SK-N-SH (cell line): ENCODE measurements at regions not wholly inside any gene's neighbourhood (a gene's known extent, or its start where the extent isn't known, plus 50 kb on each side); places are given as distances from the start of the nearest gene placed in this dataset.
"Not testable (repeated sequence)": the region's sequence is repeated elsewhere in the genome, so short reads cannot be mapped to it uniquely, and the experiment has no call there.

Source experiments
- CTCF ChIA-PET: fragments of 300-600, 350-600 bp; formaldehyde crosslinking; extraction: SDS; loops from one replicate; lab custom pipeline; 2021; lab: Yijun Ruan, JAX
- POLR2A ChIA-PET: fragments of 350-600 bp; sonication (Branson Sonifier 250); formaldehyde crosslinking; extraction: SDS; loops from one replicate; lab custom pipeline; 2020; ENCODE audit warnings: antibody characterized with exemption, inconsistent platforms; lab: Yijun Ruan, JAX
- DNase-seq: peaks from one replicate; pipeline ENCODE4 v3.0.0; 2012
- H2AFZ ChIP-seq: fragments of 200-600 bp; sonication (generic); 2 replicates; pipeline ENCODE4 v1.8.1; 2016; ENCODE audit warnings: antibody characterized with exemption, mild to moderate bottlenecking, low read depth
- H3F3A ChIP-seq: fragments of 200-600 bp; sonication (generic); replicated peaks from 2 replicates; pipeline ENCODE3; 2016; ENCODE audit warnings: antibody characterized with exemption, mild to moderate bottlenecking; ENCODE audit not compliant: insufficient read depth
- H3K27ac ChIP-seq, 2 experiments: fragments of 200-500 bp in 1 of 2; fragments of 200-600 bp in 1 of 2; sonication (Bioruptor generic) in 1 of 2; sonication (generic), shearing (Covaris generic) in 1 of 2; 2 replicates each; pipeline versions ENCODE4 v1.5.1 to v1.6.1; 2014 to 2016; ENCODE audit warnings: low read depth in 2 of 2, inconsistent platforms in 1 of 2, low read length in 1 of 2, mild to moderate bottlenecking in 1 of 2, mixed read lengths in 1 of 2
- H3K27me3 ChIP-seq: fragments of 200-600 bp; sonication (generic), shearing (Covaris generic); 2 replicates; pipeline ENCODE4 v1.6.1; 2016; ENCODE audit warnings: mixed run types; ENCODE audit not compliant: insufficient read depth
- H3K36me3 ChIP-seq, 2 experiments: fragments of 200-500 bp in 1 of 2; fragments of 200-600 bp in 1 of 2; sonication (Bioruptor generic) in 1 of 2; sonication (generic) in 1 of 2; replicated peaks in 1 of 2; 2 replicates each; pipeline versions ENCODE3 to v1.5.1; 2014 to 2016; ENCODE audit warnings: low read length in 1 of 2, mild to moderate bottlenecking in 1 of 2; ENCODE audit not compliant: insufficient read depth in 2 of 2, control insufficient read depth in 1 of 2
- H3K4me1 ChIP-seq, 2 experiments: fragments of 200-500 bp in 1 of 2; fragments of 200-600 bp in 1 of 2; sonication (Bioruptor generic) in 1 of 2; sonication (generic), shearing (Covaris generic) in 1 of 2; 2 replicates each; pipeline versions ENCODE4 v1.5.1 to v1.6.1; 2014 to 2016; ENCODE audit warnings: low read depth in 1 of 2, low read length in 1 of 2, mixed run types in 1 of 2; ENCODE audit not compliant: insufficient read depth in 2 of 2, control insufficient read depth in 1 of 2
- H3K4me2 ChIP-seq: fragments of 200-600 bp; sonication (generic), shearing (Covaris generic); 2 replicates; pipeline ENCODE4 v1.6.1; 2017; ENCODE audit warnings: mixed run types
- H3K4me3 ChIP-seq, 2 experiments: fragments of 200-500 bp in 1 of 2; fragments of 200-600 bp in 1 of 2; sonication (Bioruptor generic) in 1 of 2; sonication (generic), shearing (Covaris generic) in 1 of 2; 2 replicates each; pipeline versions ENCODE4 v1.5.1 to v1.8.1; 2014 to 2016; ENCODE audit warnings: low read depth in 2 of 2, inconsistent platforms in 1 of 2, low read length in 1 of 2, mild to moderate bottlenecking in 1 of 2, mixed read lengths in 1 of 2, moderate library complexity in 1 of 2
- H3K79me2 ChIP-seq: fragments of 200-600 bp; sonication (generic); 2 replicates; pipeline ENCODE4 v1.8.1; 2017; ENCODE audit warnings: mild to moderate bottlenecking; ENCODE audit not compliant: insufficient read depth
- H3K9ac ChIP-seq: fragments of 200-600 bp; sonication (generic); 2 replicates; pipeline ENCODE4 v1.6.1; 2017; ENCODE audit warnings: mixed run types
- H3K9me2 ChIP-seq: fragments of 200-600 bp; sonication (generic); 2 replicates; pipeline ENCODE4 v1.6.1; 2017; ENCODE audit warnings: mixed run types
- H3K9me3 ChIP-seq: fragments of 200-600 bp; sonication (generic); 2 replicates; pipeline ENCODE4 v1.6.1; 2017; ENCODE audit warnings: mixed run types, mild to moderate bottlenecking, moderate library complexity
- H4K20me1 ChIP-seq: fragments of 200-600 bp; sonication (generic); 2 replicates; pipeline ENCODE4 v1.6.1; 2017; ENCODE audit warnings: mild to moderate bottlenecking, mixed run types; ENCODE audit not compliant: insufficient read depth
- EP300 ChIP-seq, 2 experiments: IDR thresholded peaks; 2 replicates each; pipeline versions ENCODE4 v1.4.0 to v1.6.1; 2012; ENCODE audit warnings: borderline replicate concordance in 1 of 2, low read depth in 1 of 2, low read length in 1 of 2
- FOSL2 ChIP-seq: IDR thresholded peaks from 2 replicates; pipeline ENCODE4 v1.4.0; 2012; ENCODE audit warnings: low read depth, mild to moderate bottlenecking, moderate library complexity, borderline replicate concordance
- GABPA ChIP-seq: IDR thresholded peaks from 2 replicates; pipeline ENCODE4 v1.4.0; 2012; ENCODE audit warnings: low read depth, mild to moderate bottlenecking
- MEF2A ChIP-seq: IDR thresholded peaks from 2 replicates; pipeline ENCODE4 v1.4.0; 2012; ENCODE audit warnings: low read depth, borderline replicate concordance
- NFIC ChIP-seq: IDR thresholded peaks from 2 replicates; pipeline ENCODE4 v1.4.0; 2012; ENCODE audit warnings: borderline replicate concordance
- PBX3 ChIP-seq: IDR thresholded peaks from 2 replicates; pipeline ENCODE4; 2012
- RAD21 ChIP-seq: IDR thresholded peaks from 2 replicates; pipeline ENCODE4 v1.6.1; 2012; ENCODE audit warnings: mild to moderate bottlenecking, low read length
- RCOR1 ChIP-seq: fragments of 150-350 bp; IDR thresholded peaks from 2 replicates; pipeline ENCODE4 v1.6.1; 2017; ENCODE audit warnings: antibody characterized with exemption, low read length
- RFX5 ChIP-seq: IDR thresholded peaks from 2 replicates; pipeline ENCODE4 v1.6.1; 2012; ENCODE audit warnings: mild to moderate bottlenecking, improper control_type of control experiment, low read length
- TAF1 ChIP-seq: IDR thresholded peaks from 2 replicates; pipeline ENCODE4 v1.6.1; 2012; ENCODE audit warnings: low read depth, mild to moderate bottlenecking, low read length, moderate library complexity, borderline replicate concordance
- TCF12 ChIP-seq: IDR thresholded peaks from 2 replicates; pipeline ENCODE4 v1.4.0; 2012
- TEAD4 ChIP-seq: IDR thresholded peaks from 2 replicates; pipeline ENCODE4 v1.4.0; 2012; ENCODE audit warnings: mild to moderate bottlenecking, borderline replicate concordance; ENCODE audit not compliant: insufficient read depth
- WGBS: methylation state at CpG from one replicate; pipeline ENCODE4 v1.1.6; 2017; ENCODE audit warnings: low lambda C conversion rate; 5-methylcytosine and 5-hydroxymethylcytosine counted together
- TF ChIP-seq, protein P1 (sequence below): fragments of 150-350 bp; IDR thresholded peaks from 2 replicates; pipeline ENCODE4 v1.6.1; 2016; ENCODE audit warnings: mild to moderate bottlenecking, low read depth, low read length
- TF ChIP-seq, protein P2 (sequence below): fragments of 200-600 bp; sonication (generic); IDR thresholded peaks from 2 replicates; pipeline ENCODE4 v1.6.1; 2017; ENCODE audit warnings: antibody characterized with exemption, mild to moderate bottlenecking, moderate library complexity

DNA sequence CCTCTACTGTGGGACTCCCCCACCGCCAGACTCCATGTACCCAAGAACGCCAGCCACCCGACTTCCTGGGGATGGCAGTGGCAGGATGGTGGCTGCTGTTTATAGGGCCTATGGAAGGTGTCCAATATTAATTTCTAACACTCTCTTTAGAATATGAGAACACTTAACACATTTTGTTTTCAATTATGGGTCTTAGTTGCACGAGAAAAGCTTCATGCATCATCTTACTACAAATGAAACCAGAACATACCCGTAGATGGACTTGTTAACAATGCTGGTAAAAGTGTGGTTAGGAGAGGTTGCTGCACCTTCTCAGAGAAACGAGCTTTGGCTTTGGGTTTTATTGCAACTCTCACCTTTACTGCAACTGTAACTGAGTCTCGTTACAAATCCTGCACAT is 335.6 kb upstream of the ID2 start (continued):
- TF ChIP-seq TEAD4 (no peak), GABPA (no peak), TAF1 (no peak), RAD21 (no peak)
- TF ChIP-seq, all 33 proteins: peak for 0

GRCh38 chr2:8346706-8347430 is 335.0 kb upstream of the ID2 start:
- H3K9me2 ChIP-seq: no peaks in the 10 kb centered on the region
- H3K9ac ChIP-seq: no peak overlapping the region
- no peak overlapping the region for H3K4me2 ChIP-seq
- H3K79me2 ChIP-seq: no peaks in the 10 kb centered on the region
- DNase-seq: no peak
- TF ChIP-seq RFX5 (no peak), MEF2A (no peak), TCF12 (no peak)
- TF ChIP-seq, protein P1, sequence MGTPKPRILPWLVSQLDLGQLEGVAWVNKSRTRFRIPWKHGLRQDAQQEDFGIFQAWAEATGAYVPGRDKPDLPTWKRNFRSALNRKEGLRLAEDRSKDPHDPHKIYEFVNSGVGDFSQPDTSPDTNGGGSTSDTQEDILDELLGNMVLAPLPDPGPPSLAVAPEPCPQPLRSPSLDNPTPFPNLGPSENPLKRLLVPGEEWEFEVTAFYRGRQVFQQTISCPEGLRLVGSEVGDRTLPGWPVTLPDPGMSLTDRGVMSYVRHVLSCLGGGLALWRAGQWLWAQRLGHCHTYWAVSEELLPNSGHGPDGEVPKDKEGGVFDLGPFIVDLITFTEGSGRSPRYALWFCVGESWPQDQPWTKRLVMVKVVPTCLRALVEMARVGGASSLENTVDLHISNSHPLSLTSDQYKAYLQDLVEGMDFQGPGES: no peak
- no peaks in the 10 kb centered on the region for H3F3A ChIP-seq
- H3K9me3 ChIP-seq: no peaks in the 10 kb centered on the region
- POLR2A ChIA-PET: no interaction called here
- H4K20me1 ChIP-seq: no peaks in the 10 kb centered on the region
- H3K4me3 ChIP-seq: no peak overlapping the region
- H3K4me1 ChIP-seq: no peaks in the 10 kb centered on the region; a peak in 1 of 4 replicates
- no peak overlapping the region for H2AFZ ChIP-seq
- no peaks in the 10 kb centered on the region for H3K36me3 ChIP-seq
- H3K27ac ChIP-seq: no peak overlapping the region
- H3K27me3 ChIP-seq: no peaks in the 10 kb centered on the region
- CTCF ChIA-PET: no interaction called here
- WGBS: 63% methylated on average over 5 of the region's 5 CpGs

GRCh38 chr2:8348911-8349310 is 332.9 kb upstream of the ID2 start:
- H3K9me3 ChIP-seq, H3F3A ChIP-seq, H3K27me3 ChIP-seq, H4K20me1 ChIP-seq, H3K27ac ChIP-seq, H2AFZ ChIP-seq, H3K9me2 ChIP-seq, H3K9ac ChIP-seq, H3K36me3 ChIP-seq, DNase-seq, POLR2A ChIA-PET, H3K79me2 ChIP-seq, H3K4me3 ChIP-seq, H3K4me1 ChIP-seq, H3K4me2 ChIP-seq: not testable (repeated sequence)
- CTCF ChIA-PET: interaction anchor here (1.5 kb wide), 1 partner anchor 30 kb away, joined by 3 read pairs; no protein-coding TSS in a partner anchor
- WGBS: 58% methylated on average over 4 of the region's 4 CpGs

- Histone ChIP-seq H2AFZ (no peak overlapping the region), H3F3A (no peaks in the 10 kb centered on the region), H3K36me3 (no peaks in the 10 kb centered on the region), H3K79me2 (no peaks in the 10 kb centered on the region), H4K20me1 (no peaks in the 10 kb centered on the region), H3K27ac (no peak overlapping the region), H3K27me3 (no peaks in the 10 kb centered on the region), H3K4me3 (no peak overlapping the region), H3K4me2 (no peak overlapping the region), H3K9ac (no peak overlapping the region), H3K9me2 (no peaks in the 10 kb centered on the region), H3K9me3 (no peaks in the 10 kb centered on the region), H3K4me1 (peaks cover 0 to 2% of the 10 kb centered on the region in 2 experiments; a peak in 1 of 4 replicates)
- TF ChIP-seq FOSL2 (no peak), EP300 (IDR thresholded peaks at IDR 0.05; ENCODE audit: borderline replicate concordance in 1 of 2, low read depth in 1 of 2, low read length in 1 of 2) (no peak), NFIC (no peak), PBX3 (no peak), RCOR1 (no peak), RFX5 (no peak)
- TF ChIP-seq, protein P2, sequence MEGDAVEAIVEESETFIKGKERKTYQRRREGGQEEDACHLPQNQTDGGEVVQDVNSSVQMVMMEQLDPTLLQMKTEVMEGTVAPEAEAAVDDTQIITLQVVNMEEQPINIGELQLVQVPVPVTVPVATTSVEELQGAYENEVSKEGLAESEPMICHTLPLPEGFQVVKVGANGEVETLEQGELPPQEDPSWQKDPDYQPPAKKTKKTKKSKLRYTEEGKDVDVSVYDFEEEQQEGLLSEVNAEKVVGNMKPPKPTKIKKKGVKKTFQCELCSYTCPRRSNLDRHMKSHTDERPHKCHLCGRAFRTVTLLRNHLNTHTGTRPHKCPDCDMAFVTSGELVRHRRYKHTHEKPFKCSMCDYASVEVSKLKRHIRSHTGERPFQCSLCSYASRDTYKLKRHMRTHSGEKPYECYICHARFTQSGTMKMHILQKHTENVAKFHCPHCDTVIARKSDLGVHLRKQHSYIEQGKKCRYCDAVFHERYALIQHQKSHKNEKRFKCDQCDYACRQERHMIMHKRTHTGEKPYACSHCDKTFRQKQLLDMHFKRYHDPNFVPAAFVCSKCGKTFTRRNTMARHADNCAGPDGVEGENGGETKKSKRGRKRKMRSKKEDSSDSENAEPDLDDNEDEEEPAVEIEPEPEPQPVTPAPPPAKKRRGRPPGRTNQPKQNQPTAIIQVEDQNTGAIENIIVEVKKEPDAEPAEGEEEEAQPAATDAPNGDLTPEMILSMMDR: no peak
- TF ChIP-seq, protein P1: no peak
- 82% methylated on average over 4 of the region's 4 CpGs for WGBS
- DNase-seq: no peak
- POLR2A ChIA-PET: no interaction called here
- CTCF ChIA-PET: interaction anchor here (1.4 kb wide), 1 partner anchor 15 kb away, joined by 3 read pairs; no protein-coding TSS in a partner anchor
Measured at GRCh38 chr2:8352296-8352695, 329.6 kb upstream of the ID2 start.
